ENCODE measurements at regions not wholly inside any gene's neighbourhood (a gene's known extent, or its start where the extent isn't known, plus 50 kb on each side); places are given as distances from the start of the nearest gene placed in this dataset.

GRCh38 chr9:87212605-87213021 lies 265.3 kb upstream of the GAS1 start:
- DNase-seq (ENCODE audit: low read depth) = no peak
- TF ChIP-seq, protein P1, sequence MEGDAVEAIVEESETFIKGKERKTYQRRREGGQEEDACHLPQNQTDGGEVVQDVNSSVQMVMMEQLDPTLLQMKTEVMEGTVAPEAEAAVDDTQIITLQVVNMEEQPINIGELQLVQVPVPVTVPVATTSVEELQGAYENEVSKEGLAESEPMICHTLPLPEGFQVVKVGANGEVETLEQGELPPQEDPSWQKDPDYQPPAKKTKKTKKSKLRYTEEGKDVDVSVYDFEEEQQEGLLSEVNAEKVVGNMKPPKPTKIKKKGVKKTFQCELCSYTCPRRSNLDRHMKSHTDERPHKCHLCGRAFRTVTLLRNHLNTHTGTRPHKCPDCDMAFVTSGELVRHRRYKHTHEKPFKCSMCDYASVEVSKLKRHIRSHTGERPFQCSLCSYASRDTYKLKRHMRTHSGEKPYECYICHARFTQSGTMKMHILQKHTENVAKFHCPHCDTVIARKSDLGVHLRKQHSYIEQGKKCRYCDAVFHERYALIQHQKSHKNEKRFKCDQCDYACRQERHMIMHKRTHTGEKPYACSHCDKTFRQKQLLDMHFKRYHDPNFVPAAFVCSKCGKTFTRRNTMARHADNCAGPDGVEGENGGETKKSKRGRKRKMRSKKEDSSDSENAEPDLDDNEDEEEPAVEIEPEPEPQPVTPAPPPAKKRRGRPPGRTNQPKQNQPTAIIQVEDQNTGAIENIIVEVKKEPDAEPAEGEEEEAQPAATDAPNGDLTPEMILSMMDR (IDR thresholded peaks at IDR 0.05; ENCODE audit: low read length, missing control alignments) = no peak
- no peak overlapping the region for H3K4me3 ChIP-seq (replicated peaks; ENCODE audit: low read depth, low read length)

- no peak for DNase-seq (ENCODE audit: low read depth)
- H3K4me3 ChIP-seq (replicated peaks; ENCODE audit: low read depth, low read length) = no peak overlapping the region
- TF ChIP-seq, protein P1 (IDR thresholded peaks at IDR 0.05; ENCODE audit: low read length, missing control alignments) = no peak
Measured at GRCh38 chr9:87213948-87214347, 266.6 kb upstream of the GAS1 start.

DNA sequence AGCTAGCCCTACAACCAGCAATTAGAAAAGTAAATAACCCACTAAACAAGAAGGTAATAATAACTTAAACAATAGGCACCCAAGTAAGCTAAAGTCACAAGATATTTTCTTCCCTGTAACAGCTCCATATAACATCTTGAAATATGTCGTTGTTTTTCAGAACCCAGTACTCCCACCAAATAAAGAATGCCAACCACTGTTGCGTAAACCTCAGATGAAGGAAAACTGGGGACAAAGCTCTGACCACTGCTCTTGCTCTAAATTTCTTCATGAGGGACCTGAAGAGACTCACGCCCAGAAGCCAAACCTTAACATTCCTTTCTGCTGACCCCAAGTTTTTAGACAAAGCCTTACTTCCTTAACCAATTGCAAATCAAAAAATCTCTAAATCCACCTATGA lies 267.7 kb upstream of the GAS1 start:
- no peak for DNase-seq (ENCODE audit: low read depth)
- TF ChIP-seq, protein P1 (IDR thresholded peaks at IDR 0.05; ENCODE audit: low read length, missing control alignments) = no peak
- no peak overlapping the region for H3K4me3 ChIP-seq (replicated peaks; ENCODE audit: low read depth, low read length)

DNA sequence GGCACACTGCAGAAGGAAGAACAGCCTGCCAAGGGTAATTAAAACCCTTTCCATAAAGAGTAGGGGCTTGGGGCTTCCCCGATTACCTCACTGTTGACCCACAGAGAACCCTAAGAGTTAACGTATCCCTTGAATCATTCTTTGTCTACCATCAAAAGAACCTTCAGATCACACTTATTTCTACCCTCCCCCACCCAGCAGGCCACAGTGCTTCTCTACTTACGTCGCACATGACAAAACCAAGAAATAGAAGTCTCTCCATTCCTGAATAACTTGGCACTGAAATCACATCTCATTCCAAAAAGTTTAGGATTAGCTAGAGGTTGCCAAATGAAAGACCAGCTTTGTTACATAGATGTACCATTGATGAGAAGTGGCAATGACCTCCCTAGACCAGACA lies 268.7 kb upstream of the GAS1 start:
- no peak overlapping the region for H3K4me3 ChIP-seq (replicated peaks; ENCODE audit: low read depth, low read length)
- TF ChIP-seq, protein P1 (IDR thresholded peaks at IDR 0.05; ENCODE audit: low read length, missing control alignments) = no peak
- DNase-seq (ENCODE audit: low read depth) = no peak

DNA sequence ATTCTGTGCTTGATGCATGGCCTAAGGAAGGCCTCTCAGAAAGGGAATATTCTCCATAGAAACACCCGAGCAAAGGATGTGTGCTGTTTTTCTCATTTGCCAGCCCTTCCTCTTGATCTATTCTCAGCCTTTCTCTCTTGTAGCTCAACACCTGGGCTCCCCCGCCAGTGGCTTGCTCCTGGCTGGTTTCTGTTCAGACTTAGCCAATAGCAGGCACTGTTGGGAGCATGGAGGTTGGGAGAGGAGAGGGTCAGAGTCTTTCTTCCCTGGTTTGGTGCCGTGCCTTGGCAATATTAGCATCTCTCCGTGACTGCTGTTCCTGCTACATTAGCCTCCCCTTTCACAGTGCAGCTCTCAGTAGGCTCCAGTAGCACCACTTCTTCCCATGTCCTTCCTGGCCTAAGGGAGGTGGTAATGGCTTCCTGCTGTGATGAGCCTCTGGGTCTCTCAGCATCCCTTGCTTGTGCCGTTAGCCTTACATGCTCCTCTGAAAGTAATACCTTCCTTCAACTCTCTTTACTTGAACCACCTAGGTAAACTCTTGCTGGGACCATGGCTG lies 269.7 kb upstream of the GAS1 start:
- DNase-seq (ENCODE audit: low read depth) = no peak
- H3K4me3 ChIP-seq (replicated peaks; ENCODE audit: low read depth, low read length) = no peak overlapping the region
- TF ChIP-seq, protein P1 (IDR thresholded peaks at IDR 0.05; ENCODE audit: low read length, missing control alignments) = no peak

GRCh38 chr9:87223392-87224246 lies 274.0 kb upstream of the DAPK1 start:
- peak; percentile 28 for DNase-seq (ENCODE audit: low read depth)
- H3K4me3 ChIP-seq (replicated peaks; ENCODE audit: low read depth, low read length) = no peak overlapping the region
- TF ChIP-seq, protein P1 (IDR thresholded peaks at IDR 0.05; ENCODE audit: low read length, missing control alignments) = no peak
